ENCODE measurements at regions not wholly inside any gene's neighbourhood (a gene's known extent, or its start where the extent isn't known, plus 50 kb on each side); places are given as distances from the start of the nearest gene placed in this dataset.
A peak's percentile ranks its signal among the peaks of the same experiment; 100 is the strongest.
"Not testable (repeated sequence)": the region's sequence is repeated elsewhere in the genome, so short reads cannot be mapped to it uniquely, and the experiment has no call there.

DNA sequence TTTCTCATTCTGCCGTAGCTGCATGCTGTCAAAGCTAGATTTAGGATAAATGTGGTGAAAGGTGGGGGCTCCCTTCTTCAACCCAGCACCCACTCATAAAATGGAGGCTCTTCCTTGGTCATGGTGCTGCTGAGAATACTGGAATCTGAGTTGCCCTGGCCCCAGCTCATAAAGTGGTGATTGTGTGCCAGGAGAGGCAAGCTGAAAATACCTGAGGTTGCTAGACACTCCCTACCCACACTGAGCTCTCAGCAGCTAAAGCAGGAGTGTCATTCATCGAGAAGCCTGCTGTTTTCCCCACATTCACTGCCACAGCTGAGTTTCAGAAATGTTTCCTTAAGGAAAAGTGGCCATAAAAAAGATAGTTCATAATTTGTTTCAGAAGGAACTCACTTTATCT lies 297.1 kb upstream of the RBMS1 start:
- no peak for DNase-seq (ENCODE audit: low read depth, low spot score)

DNA sequence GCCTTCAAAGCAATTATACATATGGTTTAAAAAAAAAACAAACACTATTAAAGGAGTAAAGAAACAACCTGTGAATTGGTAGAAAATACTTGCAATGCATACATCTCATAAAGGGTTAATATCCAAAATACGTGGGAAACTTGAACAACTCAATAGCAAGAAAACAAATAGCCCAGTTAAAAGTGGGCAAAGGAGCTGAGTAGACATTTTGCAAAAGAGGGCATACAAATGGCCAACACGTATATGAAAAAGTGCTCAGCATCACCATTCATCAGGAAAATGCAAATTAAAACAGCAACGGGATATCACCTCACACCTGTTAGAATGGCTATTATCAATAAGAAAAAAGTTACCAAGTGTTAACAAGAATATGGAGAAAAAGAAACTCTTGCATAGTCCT lies 298.3 kb upstream of the RBMS1 start:
- DNase-seq (ENCODE audit: low read depth, low spot score), result no peak

- no peak for DNase-seq (ENCODE audit: low read depth, low spot score)
Measured at GRCh38 chr2:160792837-160793236, 299.2 kb upstream of the RBMS1 start.

GRCh38 chr2:160794926-160795325 lies 301.3 kb upstream of the RBMS1 start:
- DNase-seq (ENCODE audit: low read depth, low spot score), result no peak

GRCh38 chr2:160803881-160804280 lies 310.3 kb upstream of the RBMS1 start:
- DNase-seq (ENCODE audit: low read depth, low spot score), result no peak

DNA sequence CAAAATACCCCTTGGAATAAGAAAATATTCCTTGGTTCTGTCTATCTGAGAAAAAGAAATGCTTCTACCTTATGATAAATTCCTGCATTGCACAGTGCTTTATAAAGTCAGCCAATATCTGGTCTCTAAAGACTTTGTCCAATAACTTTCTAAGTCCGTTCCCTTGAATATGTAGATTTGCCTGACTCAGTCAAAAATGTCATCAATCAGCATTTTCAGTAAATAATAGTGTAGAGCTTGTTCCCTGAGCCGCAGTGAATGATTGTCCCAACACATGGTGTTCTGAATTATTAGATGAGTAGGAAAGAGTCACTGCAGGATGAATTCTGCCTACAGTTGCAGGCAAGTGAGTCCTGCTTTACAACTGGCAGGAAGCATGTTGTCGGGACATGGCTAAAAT lies 316.8 kb upstream of the RBMS1 start:
- no peak for DNase-seq (ENCODE audit: low read depth, low spot score)

DNA sequence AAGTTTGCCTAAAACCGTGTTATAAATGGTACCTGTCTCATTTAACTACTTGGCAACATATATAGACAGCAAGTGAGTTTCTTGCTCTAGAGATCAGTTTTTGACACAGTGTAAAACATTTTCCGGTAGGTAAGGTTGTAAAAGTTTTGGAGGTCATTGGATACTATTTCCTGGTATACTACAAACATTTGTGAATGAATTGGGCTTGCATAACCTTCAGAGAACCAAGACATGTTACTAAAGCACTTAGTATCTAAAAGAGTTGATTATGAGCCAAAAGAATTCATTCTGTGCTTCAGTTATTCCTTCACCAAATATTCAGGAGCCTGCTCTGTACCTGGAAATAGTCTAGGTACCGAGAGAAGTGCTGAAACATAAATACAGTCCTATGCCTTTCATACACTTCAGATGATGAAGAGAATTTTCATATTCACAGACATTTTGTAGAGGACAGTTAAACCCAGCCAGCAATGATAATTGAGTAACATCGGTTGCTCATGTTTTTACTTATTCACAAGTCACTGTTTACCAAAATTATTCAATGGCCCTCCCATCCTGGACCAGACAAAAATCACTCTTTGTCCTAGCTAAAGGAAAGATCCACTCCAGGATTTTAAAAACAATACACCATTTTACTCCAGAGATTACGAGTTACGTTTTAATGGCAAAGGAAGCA lies 319.4 kb upstream of the RBMS1 start:
- DNase-seq (ENCODE audit: low read depth, low spot score), result no peak

DNA sequence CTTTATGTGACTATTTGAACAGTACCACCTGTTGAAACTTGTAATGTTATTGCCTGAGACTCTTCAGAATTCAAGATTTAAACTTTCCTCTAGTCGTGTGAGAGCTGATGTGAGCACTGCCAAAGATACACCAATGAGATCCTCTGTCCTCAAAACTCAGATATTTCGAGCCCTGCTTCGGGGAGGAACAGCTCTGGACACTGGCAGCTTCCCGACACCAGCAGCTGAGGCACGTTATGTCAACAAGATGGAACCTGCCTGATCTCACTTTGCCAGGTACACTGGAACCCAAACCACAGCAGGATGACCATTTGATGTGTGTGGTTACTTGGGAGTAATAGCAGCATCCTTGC lies 319.9 kb upstream of the RBMS1 start:
- no peak for DNase-seq (ENCODE audit: low read depth, low spot score)

DNA sequence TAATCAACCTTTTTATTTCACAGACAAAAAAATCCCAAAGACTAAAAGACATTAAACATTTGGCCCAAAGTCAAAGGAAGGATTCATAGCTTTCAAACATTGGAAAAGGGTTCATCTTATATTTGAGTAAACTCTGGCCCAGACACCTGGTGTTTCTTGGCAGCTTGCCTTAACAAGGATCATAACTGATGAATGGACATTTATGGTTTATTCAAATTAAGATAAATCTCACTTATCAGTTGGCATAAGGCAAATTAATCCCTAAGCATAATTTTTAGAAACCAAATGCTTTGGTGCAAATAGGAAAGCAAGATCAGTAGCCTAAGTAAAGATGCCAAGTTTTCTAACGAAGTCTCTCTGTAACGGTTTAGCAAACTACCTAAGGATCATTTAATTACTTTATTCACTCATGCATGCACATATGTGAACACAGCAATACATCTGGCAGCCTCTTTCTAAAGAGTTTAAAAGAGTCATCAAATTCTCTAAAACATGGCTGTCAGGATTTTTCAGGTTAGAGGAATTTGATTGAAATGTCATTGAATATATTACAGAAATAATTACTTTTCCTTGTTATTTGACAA lies 323.4 kb upstream of the RBMS1 start:
- no peak for DNase-seq (ENCODE audit: low read depth, low spot score)

- no peak for DNase-seq (ENCODE audit: low read depth, low spot score)
Measured at GRCh38 chr2:160820691-160821090, 327.1 kb upstream of the RBMS1 start.

DNA sequence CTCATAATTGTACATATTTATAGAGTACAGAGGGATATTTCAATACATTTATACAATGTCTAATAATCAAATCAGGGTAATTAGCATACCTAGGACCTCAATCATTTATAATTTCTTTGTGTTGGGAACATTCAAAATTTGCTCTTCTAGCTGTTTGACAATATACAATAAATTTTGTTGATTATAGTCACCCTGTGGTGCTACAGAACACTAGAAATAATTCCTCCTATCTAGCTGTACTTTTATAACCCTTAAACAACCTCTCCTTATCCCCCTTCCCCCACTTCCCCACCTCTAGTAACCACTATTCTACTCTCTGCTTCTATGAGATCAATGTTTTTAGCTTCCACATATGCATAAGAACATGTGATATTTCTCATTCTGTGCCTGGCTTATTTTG lies 328.4 kb upstream of the RBMS1 start:
- no peak for DNase-seq (ENCODE audit: low read depth, low spot score)

DNA sequence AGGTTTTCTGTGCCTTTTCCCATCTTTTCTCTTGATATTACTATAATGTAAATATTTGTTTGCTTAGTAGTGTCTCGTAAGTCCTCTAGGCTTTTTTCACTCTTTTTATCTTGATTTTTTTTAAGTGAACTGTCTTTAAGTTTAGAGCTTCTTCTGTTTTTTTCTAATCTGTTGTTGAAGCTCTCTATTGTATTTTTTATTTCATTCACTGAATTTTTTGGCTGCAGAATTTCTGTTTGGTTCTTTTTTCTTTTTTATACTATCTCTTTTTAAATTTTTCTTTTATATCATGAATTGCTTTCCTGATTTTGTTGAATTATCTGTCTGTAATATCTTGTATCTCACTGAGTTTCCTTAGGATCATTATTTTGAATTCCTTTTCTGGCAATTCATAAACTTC lies 331.8 kb upstream of the RBMS1 start:
- DNase-seq (ENCODE audit: low read depth, low spot score), result no peak

- DNase-seq (ENCODE audit: low read depth, low spot score), result no peak
Measured at GRCh38 chr2:160826496-160826895, 332.9 kb upstream of the RBMS1 start.

GRCh38 chr2:160828076-160828475 lies 332.2 kb upstream of the TANK start:
- DNase-seq (ENCODE audit: low read depth, low spot score), result no peak

GRCh38 chr2:160832381-160832780 lies 327.8 kb upstream of the TANK start:
- DNase-seq (ENCODE audit: low read depth, low spot score), result not testable (repeated sequence)

- DNase-seq (ENCODE audit: low read depth, low spot score), result no peak
Measured at GRCh38 chr2:160835166-160835565, 325.1 kb upstream of the TANK start.

GRCh38 chr2:160836755-160837154 lies 323.5 kb upstream of the TANK start:
- DNase-seq (ENCODE audit: low read depth, low spot score), result peak; percentile 19

DNA sequence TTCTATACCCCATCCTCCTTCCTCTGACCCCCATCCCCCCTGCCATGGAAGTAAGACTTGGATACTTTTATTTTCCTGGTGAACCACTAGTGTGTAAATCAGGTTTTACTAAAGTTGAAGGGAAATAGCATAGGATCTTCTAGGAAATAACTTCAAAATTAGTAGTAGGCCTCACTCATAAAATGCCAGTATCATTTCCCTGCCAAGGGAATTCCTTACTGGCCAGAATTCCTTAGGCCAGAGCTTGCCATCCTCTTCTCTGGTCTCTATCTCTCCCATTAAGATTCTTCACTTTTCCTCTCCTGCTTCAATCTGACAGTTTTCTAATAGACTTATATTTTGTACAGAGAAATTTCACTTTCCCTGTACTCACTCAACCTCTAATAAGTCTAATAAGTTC lies 322.8 kb upstream of the TANK start:
- no peak for DNase-seq (ENCODE audit: low read depth, low spot score)

- no peak for DNase-seq (ENCODE audit: low read depth, low spot score)
Measured at GRCh38 chr2:160838147-160838546, 322.1 kb upstream of the TANK start.

DNA sequence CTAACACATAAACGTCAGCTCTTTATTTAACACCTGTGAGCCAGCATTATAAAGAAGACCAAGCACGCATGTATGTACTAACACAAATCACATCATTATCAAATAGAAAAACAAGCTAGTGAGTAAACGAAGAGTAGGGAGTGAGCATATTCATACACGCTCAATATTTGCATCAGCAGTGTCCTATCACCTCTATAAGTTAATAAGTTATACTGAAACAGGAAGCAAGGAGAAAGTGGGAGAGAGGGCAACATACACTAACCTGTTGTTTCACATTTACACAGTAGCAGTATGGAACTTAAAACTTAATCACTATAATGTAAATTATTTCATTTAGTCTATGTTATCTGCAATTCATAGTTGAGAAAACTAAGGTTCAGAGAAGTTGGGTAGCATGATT lies 321.5 kb upstream of the TANK start:
- DNase-seq (ENCODE audit: low read depth, low spot score), result no peak

- DNase-seq (ENCODE audit: low read depth, low spot score), result peak; percentile 69
Measured at GRCh38 chr2:160842286-160842685, 317.9 kb upstream of the TANK start.

- DNase-seq (ENCODE audit: low read depth, low spot score), result no peak
Measured at GRCh38 chr2:160859096-160859495, 301.1 kb upstream of the TANK start.

- no peak for DNase-seq (ENCODE audit: low read depth, low spot score)
Measured at GRCh38 chr2:160862226-160862625, 298.0 kb upstream of the TANK start.

DNA sequence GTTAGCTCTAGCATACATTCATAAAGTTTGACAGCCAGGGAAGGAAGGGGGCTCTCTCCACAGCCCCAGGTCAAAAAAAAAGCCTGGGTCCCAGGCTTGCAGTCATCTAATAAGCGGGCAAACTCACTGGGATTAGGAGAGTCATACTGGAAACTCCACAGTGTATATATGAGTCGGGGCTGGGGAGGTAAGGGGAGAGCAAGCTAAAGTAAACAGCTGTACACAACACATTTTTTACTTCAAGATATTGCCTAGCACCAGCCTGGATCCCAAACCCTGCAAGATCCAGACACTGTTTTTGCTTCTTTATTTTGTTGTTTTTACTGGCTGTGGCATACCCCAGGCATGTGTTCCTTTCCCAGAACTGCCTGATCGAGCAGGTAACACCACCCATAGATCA lies 291.3 kb upstream of the TANK start:
- no peak for DNase-seq (ENCODE audit: low read depth, low spot score)
